Epithelial cell of proximal tubule (primary cell): ENCODE measurements at regions not wholly inside any gene's neighbourhood (a gene's known extent, or its start where the extent isn't known, plus 50 kb on each side); places are given as distances from the start of the nearest gene placed in this dataset.

Experiments
- DNase-seq: peaks from one replicate; pipeline ENCODE4 v3.0.0-alpha.2; 2011; ENCODE audit warnings: low read depth
- H3K4me3 ChIP-seq: 2 replicates; pipeline ENCODE4 v1.5.1; 2011; ENCODE audit warnings: low read depth, mild to moderate bottlenecking, low read length
- TF ChIP-seq, protein P1 (sequence below): conservative IDR thresholded peaks from 2 replicates; pipeline ENCODE4 v1.5.1; 2012; ENCODE audit warnings: low read depth, mild to moderate bottlenecking, low read length

DNA sequence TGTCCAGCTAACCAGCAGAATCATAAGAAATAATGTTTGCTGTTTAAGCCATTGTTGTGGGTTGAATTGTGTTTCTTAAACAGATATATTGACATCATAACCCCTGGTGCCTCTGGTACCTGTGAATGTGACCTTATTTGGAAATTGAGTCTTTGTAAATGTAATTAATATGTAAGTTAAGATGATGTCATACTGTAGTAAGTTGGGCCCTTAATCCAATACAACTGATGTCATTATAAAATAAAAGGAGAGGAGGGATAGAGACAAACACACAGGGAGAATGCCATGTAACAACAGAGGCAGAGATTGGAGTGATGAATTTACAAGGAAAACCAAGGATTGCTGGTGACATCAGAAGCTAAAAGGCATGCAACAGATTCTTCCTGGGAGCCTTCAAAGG is 141.4 kb downstream of the ZIC3 start:
- TF ChIP-seq, protein P1, sequence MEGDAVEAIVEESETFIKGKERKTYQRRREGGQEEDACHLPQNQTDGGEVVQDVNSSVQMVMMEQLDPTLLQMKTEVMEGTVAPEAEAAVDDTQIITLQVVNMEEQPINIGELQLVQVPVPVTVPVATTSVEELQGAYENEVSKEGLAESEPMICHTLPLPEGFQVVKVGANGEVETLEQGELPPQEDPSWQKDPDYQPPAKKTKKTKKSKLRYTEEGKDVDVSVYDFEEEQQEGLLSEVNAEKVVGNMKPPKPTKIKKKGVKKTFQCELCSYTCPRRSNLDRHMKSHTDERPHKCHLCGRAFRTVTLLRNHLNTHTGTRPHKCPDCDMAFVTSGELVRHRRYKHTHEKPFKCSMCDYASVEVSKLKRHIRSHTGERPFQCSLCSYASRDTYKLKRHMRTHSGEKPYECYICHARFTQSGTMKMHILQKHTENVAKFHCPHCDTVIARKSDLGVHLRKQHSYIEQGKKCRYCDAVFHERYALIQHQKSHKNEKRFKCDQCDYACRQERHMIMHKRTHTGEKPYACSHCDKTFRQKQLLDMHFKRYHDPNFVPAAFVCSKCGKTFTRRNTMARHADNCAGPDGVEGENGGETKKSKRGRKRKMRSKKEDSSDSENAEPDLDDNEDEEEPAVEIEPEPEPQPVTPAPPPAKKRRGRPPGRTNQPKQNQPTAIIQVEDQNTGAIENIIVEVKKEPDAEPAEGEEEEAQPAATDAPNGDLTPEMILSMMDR: no peak
- no peak for DNase-seq
- H3K4me3 ChIP-seq: no peak overlapping the region

DNA sequence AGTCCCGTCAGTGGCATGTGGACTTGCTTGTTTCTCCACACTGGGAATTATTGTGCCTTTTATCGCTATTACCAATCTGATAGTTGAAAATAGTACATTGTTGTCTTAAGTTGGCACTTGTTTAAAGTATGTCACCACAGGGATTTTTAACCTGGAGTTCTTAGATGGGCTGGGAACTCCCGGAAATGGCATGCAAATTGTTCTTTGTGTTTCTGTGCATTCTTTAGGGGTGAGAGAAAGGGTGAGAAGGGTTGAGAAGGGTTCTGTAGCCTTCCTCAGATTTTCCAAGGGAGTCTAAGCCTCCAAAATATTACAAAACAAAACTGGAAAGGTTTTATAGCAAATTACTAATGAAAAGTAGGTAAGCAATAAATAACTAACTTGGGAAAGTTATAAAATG is 176.9 kb downstream of the ZIC3 start:
- TF ChIP-seq, protein P1: no peak
- H3K4me3 ChIP-seq: no peak overlapping the region
- DNase-seq: no peak

DNA sequence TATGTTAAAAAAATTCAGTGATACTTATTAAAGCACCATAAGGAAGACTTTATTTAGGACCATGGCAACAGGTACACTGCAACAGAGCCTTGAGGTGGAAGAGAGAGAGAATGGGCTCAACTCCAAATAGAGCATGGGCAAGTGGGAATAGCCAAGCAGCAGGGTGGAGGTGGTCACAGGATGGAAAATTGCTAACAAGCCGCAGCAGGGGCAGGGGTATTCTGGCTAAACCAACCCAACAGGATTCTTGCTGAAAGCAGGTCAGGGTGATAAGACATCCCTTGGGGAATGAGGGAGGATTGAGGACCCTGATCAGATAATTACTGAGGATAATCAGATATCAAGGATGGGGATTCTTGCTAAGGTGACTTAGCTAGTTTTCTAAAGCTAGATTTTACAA is 177.5 kb downstream of the ZIC3 start:
- TF ChIP-seq, protein P1: no peak
- no peak overlapping the region for H3K4me3 ChIP-seq
- DNase-seq: no peak

DNA sequence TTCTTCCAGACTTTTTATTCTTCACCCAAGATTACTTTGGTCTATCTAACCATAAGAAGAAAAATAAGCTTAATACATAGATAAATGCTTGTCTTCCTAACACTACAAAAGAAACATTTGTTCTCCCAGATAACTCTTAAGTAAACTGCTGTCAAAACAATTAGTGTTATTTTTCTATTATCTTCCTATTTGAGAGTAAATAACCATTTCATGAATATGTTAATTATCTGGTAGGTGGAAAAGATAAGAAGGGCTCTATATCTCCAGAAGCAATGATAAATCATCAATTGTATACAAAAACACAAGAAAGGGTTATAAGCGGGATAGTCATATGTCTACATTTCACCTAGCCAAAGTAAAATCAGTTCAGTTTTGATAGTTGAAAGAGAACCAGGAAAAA is 180.4 kb downstream of the ZIC3 start:
- TF ChIP-seq, protein P1: no peak
- no peak for DNase-seq
- no peak overlapping the region for H3K4me3 ChIP-seq

DNA sequence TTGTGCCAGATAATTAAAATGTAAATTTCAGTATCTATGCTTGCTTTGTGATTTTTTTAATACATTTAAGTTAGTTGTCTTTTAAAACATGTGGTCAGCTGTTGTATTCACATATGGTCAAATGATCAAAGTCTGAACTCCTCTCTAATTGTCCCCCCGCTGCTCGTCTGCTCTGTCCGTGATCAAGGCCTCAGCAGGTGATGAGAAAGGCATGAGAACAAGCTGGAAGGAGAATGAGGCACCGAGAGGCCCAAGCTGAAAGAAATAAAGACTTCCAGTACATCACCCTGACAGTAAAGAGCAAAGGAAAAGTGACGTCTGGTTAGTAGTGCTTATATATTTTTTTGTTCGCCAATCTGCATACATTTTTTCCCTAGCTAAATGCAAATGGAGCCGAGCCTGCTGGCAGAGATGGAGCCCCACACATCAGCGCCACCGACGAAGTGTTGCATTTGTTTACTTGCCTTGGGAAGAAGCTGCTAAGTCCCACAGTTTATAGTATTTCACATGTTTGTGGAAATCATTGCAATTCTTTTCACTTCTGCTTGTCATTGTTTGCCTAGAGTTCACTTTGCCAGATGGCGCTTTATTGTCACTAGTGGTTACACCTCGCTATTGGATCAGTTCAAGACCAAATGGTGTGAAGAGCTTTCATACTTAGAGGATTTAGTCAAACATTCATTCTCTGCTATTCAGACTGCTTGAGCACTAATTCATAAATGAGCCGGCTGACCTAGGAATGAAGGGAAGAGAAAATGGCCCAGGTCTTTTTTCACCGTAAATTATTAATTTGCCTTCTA is 181.5 kb downstream of the ZIC3 start:
- H3K4me3 ChIP-seq: no peak overlapping the region
- no peak for DNase-seq
- TF ChIP-seq, protein P1: no peak

DNA sequence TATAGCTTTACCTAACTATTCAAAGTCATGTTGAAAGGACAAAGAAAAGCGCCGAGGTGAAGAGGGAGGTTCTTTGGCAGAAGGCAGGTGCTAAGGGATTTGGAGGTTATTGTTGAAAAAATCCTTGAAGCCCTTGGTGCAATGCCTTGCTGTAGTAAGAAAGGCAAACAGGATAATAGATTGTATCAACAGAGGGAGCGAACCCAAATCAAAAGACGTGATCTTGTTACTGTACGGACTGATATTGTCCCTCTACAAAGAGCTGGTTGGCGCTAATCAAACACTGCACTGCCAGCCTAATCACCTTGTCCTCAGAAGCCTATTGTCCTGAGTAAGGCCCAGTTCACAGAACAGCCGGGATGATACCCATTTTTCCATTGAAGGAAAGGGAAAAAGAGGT is 182.9 kb downstream of the ZIC3 start:
- H3K4me3 ChIP-seq: no peak overlapping the region
- no peak for DNase-seq
- TF ChIP-seq, protein P1: no peak

DNA sequence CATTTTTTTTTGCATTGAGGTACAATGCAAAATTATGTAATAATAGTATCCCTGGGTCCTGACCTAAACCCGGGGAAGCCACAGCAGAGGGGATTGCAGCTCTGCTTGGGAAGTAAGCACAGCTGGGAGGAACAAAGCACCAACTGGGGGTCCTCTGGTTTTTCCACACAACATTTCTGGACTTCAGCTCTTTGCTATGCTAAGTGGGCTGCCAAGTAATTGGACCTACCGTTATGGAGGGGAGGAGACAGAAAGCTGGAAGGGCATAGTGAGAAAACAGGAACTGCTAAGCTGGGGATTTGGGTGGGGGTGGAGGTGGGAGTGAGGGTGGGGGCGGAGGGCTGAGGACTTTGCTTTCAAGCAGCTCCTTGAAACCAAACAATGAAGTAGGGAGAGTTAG is 183.3 kb downstream of the ZIC3 start:
- H3K4me3 ChIP-seq: no peak overlapping the region
- DNase-seq: no peak
- TF ChIP-seq, protein P1: no peak
